HUES48 (cell line): ENCODE measurements at regions not wholly inside any gene's neighbourhood (a gene's known extent, or its start where the extent isn't known, plus 50 kb on each side); places are given as distances from the start of the nearest gene placed in this dataset.
"Not testable (repeated sequence)": the region's sequence is repeated elsewhere in the genome, so short reads cannot be mapped to it uniquely, and the experiment has no call there.

Experiments used
- H3K27ac ChIP-seq: one replicate; pipeline ENCODE4 v1.7.0; 2013; ENCODE audit warnings: low read depth, low read length, inconsistent platforms
- H3K27me3 ChIP-seq: 2 replicates; pipeline ENCODE4 v1.6.1; 2013; ENCODE audit warnings: mild to moderate bottlenecking, low read length; ENCODE audit not compliant: control insufficient read depth, insufficient read depth
- H3K36me3 ChIP-seq: 2 replicates; pipeline ENCODE4 v1.6.1; 2013; ENCODE audit warnings: low read length; ENCODE audit not compliant: control insufficient read depth, insufficient read depth
- H3K4me1 ChIP-seq: 2 replicates; pipeline ENCODE4 v1.6.1; 2013; ENCODE audit warnings: mild to moderate bottlenecking, low read length; ENCODE audit not compliant: control insufficient read depth, insufficient read depth
- H3K4me3 ChIP-seq: 2 replicates; pipeline ENCODE4 v1.5.1; 2013; ENCODE audit warnings: mild to moderate bottlenecking, low read depth, low read length
- H3K9ac ChIP-seq: 2 replicates; pipeline ENCODE4 v1.6.1; 2013; ENCODE audit warnings: mild to moderate bottlenecking, low read depth, low read length, moderate library complexity
- H3K9me3 ChIP-seq: 2 replicates; pipeline ENCODE4 v1.6.1; 2013; ENCODE audit warnings: low read length; ENCODE audit not compliant: control insufficient read depth, insufficient read depth

DNA sequence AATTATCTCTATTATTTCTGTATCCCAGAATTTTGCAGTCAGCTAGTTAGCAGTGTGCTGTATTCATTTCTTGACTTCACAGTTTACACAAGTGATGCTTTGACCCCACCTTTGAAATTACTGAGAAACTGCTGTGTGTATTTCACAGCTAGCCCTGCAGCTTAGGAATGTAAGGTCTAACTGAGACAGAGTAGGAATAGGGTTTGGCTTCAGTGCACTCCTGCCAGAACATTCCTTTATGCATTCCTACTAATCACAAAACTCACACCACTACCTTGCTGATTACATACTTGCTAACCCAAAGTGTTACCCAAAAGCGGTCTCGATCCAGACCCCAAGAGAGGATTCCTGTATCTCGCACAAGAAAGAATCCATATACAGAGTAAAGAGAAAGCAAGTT is 551.8 kb downstream of the CDH9 start:
- Histone ChIP-seq H3K27ac (no peak overlapping the region), H3K9ac (no peak overlapping the region), H3K36me3 (no peaks in the 10 kb centered on the region), H3K9me3 (no peaks in the 10 kb centered on the region), H3K4me1 (peaks cover 5% of the 10 kb centered on the region; the same call in 1 of the 2 replicates), H3K27me3 (no peaks in the 10 kb centered on the region), H3K4me3 (no peak overlapping the region)

DNA sequence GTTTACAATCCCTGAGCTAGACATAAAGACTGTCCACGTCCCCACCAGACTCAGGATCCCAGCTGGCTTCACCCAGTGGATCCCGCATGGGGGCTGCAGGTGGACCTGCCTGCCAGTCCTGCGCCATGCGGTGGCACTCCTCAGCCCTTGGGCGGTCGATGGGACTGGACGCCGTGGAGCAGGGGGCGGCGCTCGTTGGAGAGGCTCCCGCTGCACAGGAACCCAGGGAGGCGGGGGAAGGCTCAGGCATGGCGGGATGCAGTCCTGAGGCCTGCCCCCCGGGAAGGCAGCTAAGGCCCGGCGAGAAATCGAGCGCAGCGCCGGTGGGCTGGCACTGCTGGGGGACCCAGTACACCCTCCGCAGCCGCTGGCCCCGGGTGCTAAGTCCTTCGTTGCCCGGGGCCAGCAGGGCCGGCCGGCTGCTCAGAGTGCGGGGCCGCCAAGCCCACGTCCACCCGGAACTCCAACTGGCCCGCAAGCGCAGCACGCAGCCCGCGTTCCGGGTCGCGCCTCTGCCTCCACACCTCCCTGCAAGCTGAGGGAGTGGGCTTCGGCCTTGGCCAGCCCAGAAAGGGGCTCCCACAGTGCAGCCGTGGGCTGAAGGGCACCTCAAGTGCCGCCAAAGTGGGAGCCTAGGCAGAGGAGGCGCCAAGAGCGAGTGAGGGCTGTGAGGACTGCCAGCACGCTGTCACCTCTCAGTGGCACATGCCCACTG is 553.1 kb downstream of the CDH9 start:
- not testable (repeated sequence) for H3K9me3 ChIP-seq, H3K27me3 ChIP-seq, H3K4me3 ChIP-seq, H3K27ac ChIP-seq, H3K9ac ChIP-seq, H3K36me3 ChIP-seq, H3K4me1 ChIP-seq

DNA sequence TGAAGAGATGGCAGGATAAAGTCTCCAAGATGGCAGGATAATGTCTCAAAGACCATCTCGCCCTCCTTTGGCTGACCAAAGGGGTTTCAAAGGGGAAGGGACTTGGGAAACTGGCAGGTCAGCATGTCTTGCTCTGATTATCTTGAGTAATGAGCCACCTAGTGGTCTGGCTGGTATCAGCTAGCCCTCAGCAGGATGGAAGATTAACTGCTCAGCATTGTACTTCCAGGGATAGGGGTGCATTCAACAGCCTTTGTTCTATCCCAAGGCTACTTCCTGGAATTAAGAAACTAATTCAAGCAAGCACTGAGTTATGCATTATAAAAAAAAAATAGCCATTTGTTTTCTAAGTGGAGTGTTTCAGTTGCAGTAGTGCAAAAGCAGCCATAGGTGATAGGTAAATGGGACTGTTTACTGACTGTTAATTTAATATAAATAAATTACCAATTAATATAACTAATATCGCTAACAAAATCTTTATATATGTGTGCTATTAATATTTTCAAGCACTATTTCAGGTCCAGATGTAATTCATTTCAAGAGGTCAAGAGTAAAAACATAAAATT is 555.5 kb downstream of the CDH9 start:
- no peak overlapping the region for H3K27ac ChIP-seq
- H3K4me1 ChIP-seq: peaks cover 5% of the 10 kb centered on the region; the same call in 1 of the 2 replicates
- no peaks in the 10 kb centered on the region for H3K9me3 ChIP-seq
- no peak overlapping the region for H3K4me3 ChIP-seq
- no peak overlapping the region for H3K9ac ChIP-seq
- H3K36me3 ChIP-seq: no peaks in the 10 kb centered on the region
- H3K27me3 ChIP-seq: no peaks in the 10 kb centered on the region

- Histone ChIP-seq H3K27me3 (no peaks in the 10 kb centered on the region), H3K27ac (no peak overlapping the region), H3K4me3 (no peak overlapping the region)
Observed at GRCh38 chr5:26482076-26482809, 556.1 kb downstream of the CDH9 start.

DNA sequence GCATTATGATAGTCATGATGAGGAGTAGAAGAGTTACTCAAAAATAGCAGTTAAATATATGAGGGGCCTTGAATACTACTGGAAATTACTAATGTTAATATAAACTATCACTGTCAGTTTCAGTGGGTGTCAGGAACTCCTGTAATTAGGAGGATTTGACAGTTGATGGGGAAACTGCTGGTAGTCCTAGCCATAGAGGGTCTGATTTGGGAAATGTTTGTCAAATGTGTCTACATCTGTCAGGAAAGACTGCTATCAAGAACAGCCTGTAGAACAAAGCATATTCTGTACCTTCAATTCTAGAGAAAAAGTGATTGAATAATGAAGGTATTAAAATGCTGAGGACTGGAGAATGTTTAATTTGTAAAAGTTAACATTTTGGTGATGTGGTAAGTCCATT is 567.9 kb downstream of the CDH9 start:
- Histone ChIP-seq H3K27ac (no peak overlapping the region), H3K9ac (no peak overlapping the region), H3K36me3 (no peaks in the 10 kb centered on the region), H3K9me3 (no peaks in the 10 kb centered on the region), H3K4me1 (no peaks in the 10 kb centered on the region), H3K4me3 (no peak overlapping the region), H3K27me3 (no peaks in the 10 kb centered on the region)

More at GRCh38 chr5:26482076-26482809, 556.1 kb downstream of the CDH9 start:
- Histone ChIP-seq H3K9me3 (no peaks in the 10 kb centered on the region), H3K9ac (no peak overlapping the region), H3K36me3 (no peaks in the 10 kb centered on the region), H3K4me1 (no peaks in the 10 kb centered on the region)

GRCh38 chr5:26439121-26439520 is 599.3 kb downstream of the CDH9 start:
- Histone ChIP-seq H3K4me3 (no peak overlapping the region), H3K36me3 (no peaks in the 10 kb centered on the region), H3K9ac (no peak overlapping the region), H3K9me3 (no peaks in the 10 kb centered on the region), H3K27ac (no peak overlapping the region), H3K27me3 (no peaks in the 10 kb centered on the region), H3K4me1 (no peaks in the 10 kb centered on the region)

DNA sequence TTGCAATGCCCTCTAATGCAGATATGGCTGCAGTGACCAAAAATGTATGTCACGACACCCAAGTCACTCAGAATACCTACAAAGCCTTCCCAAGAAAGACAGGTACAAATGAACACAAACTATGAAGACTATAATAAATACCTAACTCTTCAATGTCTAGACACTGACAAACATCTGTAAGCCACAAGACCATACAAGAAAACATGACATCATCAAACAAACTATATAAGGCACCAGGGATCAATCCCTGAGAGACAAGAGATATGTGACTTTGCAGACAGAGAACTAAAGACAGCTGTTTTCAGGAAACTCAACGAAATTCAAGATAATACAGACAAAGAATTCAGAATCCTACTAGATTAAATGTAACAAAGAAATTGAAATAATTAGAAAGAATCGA is 603.7 kb downstream of the CDH9 start:
- Histone ChIP-seq H3K27ac (no peak overlapping the region), H3K4me3 (no peak overlapping the region), H3K27me3 (no peaks in the 10 kb centered on the region), H3K4me1 (peaks cover 5% of the 10 kb centered on the region; the same call in 1 of the 2 replicates), H3K36me3 (no peaks in the 10 kb centered on the region), H3K9ac (no peak overlapping the region), H3K9me3 (no peaks in the 10 kb centered on the region)

DNA sequence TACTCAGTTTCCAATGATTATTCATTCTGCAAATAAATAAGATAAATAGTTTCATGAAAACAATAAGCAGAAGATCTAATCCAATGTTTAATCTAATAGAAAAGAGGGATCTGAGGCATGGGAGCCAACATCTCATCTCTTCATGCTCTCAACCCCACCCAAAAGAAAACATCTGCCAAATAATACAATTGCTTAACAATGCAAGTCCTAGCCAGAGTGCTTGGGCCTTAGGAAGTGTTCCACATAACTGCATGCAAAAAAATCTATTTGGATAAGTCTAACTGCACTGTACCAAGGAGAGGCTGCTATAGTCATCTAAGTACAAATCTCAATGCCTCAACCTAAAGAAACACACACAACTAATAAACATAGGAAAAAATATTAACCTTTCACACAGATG is 606.0 kb downstream of the CDH9 start:
- Histone ChIP-seq H3K9me3 (no peaks in the 10 kb centered on the region), H3K27me3 (no peaks in the 10 kb centered on the region), H3K4me3 (no peak overlapping the region), H3K4me1 (peaks cover 5% of the 10 kb centered on the region; the same call in 1 of the 2 replicates), H3K9ac (no peak overlapping the region), H3K36me3 (no peaks in the 10 kb centered on the region), H3K27ac (no peak overlapping the region)

- Histone ChIP-seq H3K4me3 (no peak overlapping the region), H3K9ac (no peak overlapping the region), H3K36me3 (no peaks in the 10 kb centered on the region), H3K4me1 (peaks cover 5% of the 10 kb centered on the region; the same call in 1 of the 2 replicates), H3K9me3 (no peaks in the 10 kb centered on the region), H3K27ac (no peak overlapping the region), H3K27me3 (no peaks in the 10 kb centered on the region)
Observed at GRCh38 chr5:26430323-26430722, 608.1 kb downstream of the CDH9 start.

GRCh38 chr5:26427281-26427680 is 611.1 kb downstream of the CDH9 start:
- Histone ChIP-seq H3K4me3 (no peak overlapping the region), H3K9ac (no peak overlapping the region), H3K27me3 (no peaks in the 10 kb centered on the region), H3K9me3 (no peaks in the 10 kb centered on the region), H3K4me1 (no peaks in the 10 kb centered on the region), H3K36me3 (no peaks in the 10 kb centered on the region), H3K27ac (no peak overlapping the region)

DNA sequence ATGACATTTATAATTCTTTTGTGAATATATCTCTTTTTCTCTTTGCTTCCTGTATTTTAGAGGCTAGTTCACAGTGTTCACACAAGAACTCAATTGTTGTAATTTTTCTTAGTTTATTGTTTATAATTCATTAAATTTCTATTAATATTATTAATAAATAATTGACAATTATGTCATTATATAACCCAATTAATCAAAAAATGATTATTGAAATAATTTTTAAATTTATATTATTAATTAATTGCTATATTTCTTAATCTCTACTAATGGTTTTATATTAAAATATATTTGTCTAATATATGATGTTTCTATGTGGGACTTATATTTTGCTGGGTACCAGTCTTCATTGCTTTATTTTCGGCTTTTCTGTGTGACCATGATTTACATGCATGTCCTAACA is 618.4 kb downstream of the CDH9 start:
- no peaks in the 10 kb centered on the region for H3K27me3 ChIP-seq

More for the DNA sequence above, 618.4 kb downstream of the CDH9 start:
- Histone ChIP-seq H3K4me1 (no peaks in the 10 kb centered on the region), H3K27ac (no peak overlapping the region), H3K9me3 (no peaks in the 10 kb centered on the region), H3K4me3 (no peak overlapping the region), H3K9ac (no peak overlapping the region), H3K36me3 (no peaks in the 10 kb centered on the region)
